ENCODE measurements at regions not wholly inside any gene's neighbourhood (a gene's known extent, or its start where the extent isn't known, plus 50 kb on each side); places are given as distances from the start of the nearest gene placed in this dataset.

GRCh38 chr14:55772486-55772885 is 192.5 kb downstream of the KTN1 start (continued):
- TF ChIP-seq CREB1 (CRISPR knock-in tag; IDR thresholded peaks at IDR 0.05; ENCODE audit: low read depth) (no peak), STAT1 (IDR thresholded peaks at IDR 0.05; ENCODE audit: unreplicated experiment) (no peak), NANOG (IDR thresholded peaks at IDR 0.05; ENCODE audit: borderline replicate concordance) (no peak), JUNB (IDR thresholded peaks at IDR 0.05; ENCODE audit: unreplicated experiment) (no peak), ETS1 (IDR thresholded peaks at IDR 0.05) (no peak), EZH2phosphoT487 (IDR thresholded peaks at IDR 0.05; ENCODE audit: unreplicated experiment) (no peak), CTCF (conservative IDR thresholded peaks at IDR 0.05; ENCODE audit: low read depth in 2 of 2) (no peak), ZNF331 (CRISPR knock-in tag; IDR thresholded peaks at IDR 0.05; ENCODE audit: low read depth) (no peak)

- H3K36me3 Mint-ChIP-seq (ENCODE audit: low read depth), result no peaks in the 10 kb centered on the region
- H3K27ac Mint-ChIP-seq, result no peak overlapping the region
- Histone ChIP-seq H3F3A (replicated peaks; ENCODE audit: low read depth) (no peaks in the 10 kb centered on the region), H3K27ac (ENCODE audit: low read depth) (no peak overlapping the region), H3K36me3 (ENCODE audit: insufficient read depth) (no peaks in the 10 kb centered on the region), H3K27me3 (ENCODE audit: insufficient read depth) (no peaks in the 10 kb centered on the region), H3K4me3 (no peak overlapping the region), H3K4me1 (ENCODE audit: insufficient read depth) (no peaks in the 10 kb centered on the region), H3K9me2 (ENCODE audit: insufficient read depth) (peaks cover 19% of the 10 kb centered on the region), H4K20me1 (replicated peaks; ENCODE audit: insufficient read depth) (no peaks in the 10 kb centered on the region), H3K79me2 (replicated peaks; ENCODE audit: insufficient read depth) (no peaks in the 10 kb centered on the region), H2AFZ (no peak overlapping the region), H3K4me2 (no peak overlapping the region)
- H3K4me3 Mint-ChIP-seq, result no peak overlapping the region
- H3K27me3 Mint-ChIP-seq (ENCODE audit: insufficient read depth, low read depth, poor library complexity), result no peaks in the 10 kb centered on the region
- no peaks in the 10 kb centered on the region for H3K4me1 Mint-ChIP-seq
- no peak for ATAC-seq
- no peak for DNase-seq (ENCODE audit: low spot score)
- no peaks in the 10 kb centered on the region; the same call in 2 of the 3 replicates for H3K9me3 Mint-ChIP-seq
- TF ChIP-seq POLR2AphosphoS5 (IDR thresholded peaks at IDR 0.05; ENCODE audit: low read depth), result no peak
- no peak for TF ChIP-seq CTCF (conservative IDR thresholded peaks at IDR 0.05; ENCODE audit: low read depth in 2 of 2)
- no peak for TF ChIP-seq ZNF331 (CRISPR knock-in tag; IDR thresholded peaks at IDR 0.05; ENCODE audit: low read depth)
- no peak for TF ChIP-seq EZH2phosphoT487 (IDR thresholded peaks at IDR 0.05; ENCODE audit: unreplicated experiment)
- TF ChIP-seq JUNB (IDR thresholded peaks at IDR 0.05; ENCODE audit: unreplicated experiment), result no peak
- no peak for TF ChIP-seq ZNF462 (CRISPR knock-in tag; IDR thresholded peaks at IDR 0.05)
Observed at GRCh38 chr14:55773312-55773711, 193.3 kb downstream of the KTN1 start.

Measured in GM23338 (cell line).